ENCODE measurements at regions not wholly inside any gene's neighbourhood (a gene's known extent, or its start where the extent isn't known, plus 50 kb on each side); places are given as distances from the start of the nearest gene placed in this dataset.
"Not testable (repeated sequence)": the region's sequence is repeated elsewhere in the genome, so short reads cannot be mapped to it uniquely, and the experiment has no call there.

DNA sequence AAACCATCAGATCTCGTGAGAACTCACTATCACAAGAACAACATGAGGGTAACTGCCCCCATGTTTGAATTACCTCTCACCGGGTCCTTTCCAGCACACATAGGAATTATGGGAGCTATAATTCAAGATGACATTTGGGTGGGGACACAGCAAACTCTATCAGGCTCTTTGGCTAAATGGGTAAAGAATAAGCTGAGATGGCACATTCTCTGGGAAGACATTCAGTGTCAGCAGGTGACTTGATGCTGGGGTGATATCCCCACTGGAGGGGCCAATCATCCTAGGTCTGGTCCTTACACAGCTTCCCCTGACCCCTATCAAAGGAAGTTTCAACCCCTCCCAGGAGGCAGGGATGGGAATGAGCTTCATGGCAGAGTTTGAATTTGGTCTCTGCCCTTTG lies 664.0 kb upstream of the EEF2KMT start:
- DNase-seq (ENCODE audit: low read depth), result no peak

DNA sequence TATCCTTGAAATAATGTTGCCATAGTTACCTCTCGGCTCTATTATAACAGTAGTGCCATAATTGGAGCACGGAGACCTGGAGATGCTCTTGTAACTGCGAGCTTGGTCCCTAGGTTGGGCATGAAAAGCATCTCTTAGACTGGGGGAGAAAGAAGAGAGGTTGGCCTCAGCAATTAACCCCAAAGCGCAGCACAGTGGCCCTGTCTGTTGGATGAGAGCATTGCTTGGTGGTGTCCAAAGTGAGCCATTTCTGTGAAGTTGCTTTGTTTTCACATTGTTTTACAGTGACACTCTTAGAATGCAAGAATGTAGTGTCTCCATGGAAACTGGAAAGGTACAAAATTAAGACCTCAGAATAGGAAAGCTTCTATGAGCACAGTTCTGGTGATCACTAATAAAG lies 660.7 kb upstream of the EEF2KMT start:
- no peak for DNase-seq (ENCODE audit: low read depth)

DNA sequence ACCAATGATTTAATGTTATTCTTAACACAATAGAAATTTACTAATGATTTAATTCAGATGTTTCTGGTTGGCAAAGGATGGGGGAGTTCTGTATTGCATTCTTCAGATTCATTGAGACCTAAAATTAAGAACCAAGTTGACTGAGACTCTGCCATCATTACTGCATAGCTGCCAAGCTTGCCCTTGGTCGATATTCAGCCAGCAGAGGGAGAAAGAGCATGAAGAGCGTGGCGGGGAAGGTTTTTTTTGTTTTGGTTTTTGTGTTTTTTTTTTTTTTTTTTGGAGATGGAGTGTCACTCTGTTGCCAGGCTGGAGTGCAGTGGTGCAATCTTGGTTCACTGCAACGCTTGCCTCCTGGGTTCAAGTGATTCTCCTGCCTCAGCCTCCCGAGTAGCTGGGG lies 659.4 kb upstream of the EEF2KMT start:
- DNase-seq (ENCODE audit: low read depth), result no peak

DNA sequence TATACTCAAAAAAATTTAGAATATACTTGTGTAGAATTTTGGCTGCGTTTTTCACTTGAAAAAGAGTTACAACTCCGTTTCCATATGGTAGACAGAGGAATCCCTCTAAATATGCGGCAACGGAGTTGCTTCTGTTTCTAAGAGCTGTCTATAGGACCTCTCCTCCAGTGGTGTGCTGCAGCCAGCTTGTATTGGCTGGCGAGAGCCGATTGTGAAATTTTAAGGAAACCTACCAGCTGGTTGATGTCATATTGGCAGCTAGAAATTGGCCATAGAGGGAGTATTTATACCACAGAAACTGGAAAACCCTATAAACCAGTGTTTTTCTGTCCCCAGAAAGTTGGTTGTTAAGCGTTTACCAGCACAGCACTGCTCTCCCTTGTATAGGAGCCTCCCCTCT lies 655.8 kb upstream of the EEF2KMT start:
- no peak for DNase-seq (ENCODE audit: low read depth)

DNA sequence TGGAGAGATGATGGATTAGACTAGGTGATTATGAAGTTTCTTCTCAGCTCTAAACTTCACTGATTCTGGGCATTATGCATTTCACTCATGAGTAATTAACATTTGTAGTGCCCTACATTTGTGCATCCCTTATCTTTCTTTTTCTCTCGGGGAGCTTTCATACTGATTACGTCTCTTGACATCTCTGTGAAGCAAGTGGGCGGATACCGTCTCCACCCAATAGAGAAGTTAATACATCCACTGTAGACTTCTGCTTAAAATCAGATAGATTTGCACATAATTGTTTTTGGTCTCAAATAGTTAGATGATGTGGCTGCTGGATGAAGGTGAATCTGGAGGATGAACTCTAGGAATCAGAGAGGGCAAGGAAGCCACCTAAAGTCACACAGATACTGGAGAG lies 653.6 kb upstream of the EEF2KMT start:
- no peak for DNase-seq (ENCODE audit: low read depth)

DNA sequence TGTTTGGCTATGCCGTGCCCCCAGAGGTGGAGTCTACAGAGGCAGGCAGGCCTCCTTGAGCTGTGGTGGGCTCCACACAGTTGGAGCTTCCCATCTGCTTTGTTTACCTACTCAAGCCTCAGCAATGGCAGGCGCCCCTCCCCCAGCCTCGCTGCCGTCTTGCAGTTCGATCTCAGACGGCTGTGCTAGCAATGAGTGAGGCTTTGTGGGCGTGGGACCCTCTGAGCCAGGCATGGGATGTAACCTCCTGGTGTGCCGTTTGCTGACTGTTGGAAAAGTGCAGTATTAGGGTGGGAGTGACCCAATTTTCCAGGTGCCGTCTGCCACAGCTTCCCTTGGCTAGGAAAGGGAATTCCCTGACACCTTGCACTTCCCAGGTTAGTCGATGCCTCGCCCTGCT lies 652.8 kb upstream of the EEF2KMT start:
- DNase-seq (ENCODE audit: low read depth), result not testable (repeated sequence)

DNA sequence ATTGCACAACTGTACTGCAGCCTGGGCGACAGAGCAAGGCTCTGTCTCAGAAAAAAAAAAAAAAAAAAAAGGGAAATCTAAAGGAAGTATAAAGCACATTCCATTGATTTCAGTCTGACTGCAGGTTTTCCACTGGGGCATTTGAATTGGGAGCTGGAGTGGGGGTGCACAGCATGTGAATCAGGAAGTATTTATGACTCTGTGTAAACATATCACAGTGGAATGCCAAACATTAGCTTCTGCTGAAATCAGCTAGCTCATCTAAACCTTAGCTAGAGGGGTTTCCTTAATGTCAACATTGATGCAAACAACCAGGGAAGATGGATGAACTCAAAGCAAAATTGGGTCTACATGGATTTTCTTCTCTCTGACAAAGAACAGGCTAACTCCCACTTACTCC lies 641.0 kb upstream of the EEF2KMT start:
- no peak for DNase-seq (ENCODE audit: low read depth)

DNA sequence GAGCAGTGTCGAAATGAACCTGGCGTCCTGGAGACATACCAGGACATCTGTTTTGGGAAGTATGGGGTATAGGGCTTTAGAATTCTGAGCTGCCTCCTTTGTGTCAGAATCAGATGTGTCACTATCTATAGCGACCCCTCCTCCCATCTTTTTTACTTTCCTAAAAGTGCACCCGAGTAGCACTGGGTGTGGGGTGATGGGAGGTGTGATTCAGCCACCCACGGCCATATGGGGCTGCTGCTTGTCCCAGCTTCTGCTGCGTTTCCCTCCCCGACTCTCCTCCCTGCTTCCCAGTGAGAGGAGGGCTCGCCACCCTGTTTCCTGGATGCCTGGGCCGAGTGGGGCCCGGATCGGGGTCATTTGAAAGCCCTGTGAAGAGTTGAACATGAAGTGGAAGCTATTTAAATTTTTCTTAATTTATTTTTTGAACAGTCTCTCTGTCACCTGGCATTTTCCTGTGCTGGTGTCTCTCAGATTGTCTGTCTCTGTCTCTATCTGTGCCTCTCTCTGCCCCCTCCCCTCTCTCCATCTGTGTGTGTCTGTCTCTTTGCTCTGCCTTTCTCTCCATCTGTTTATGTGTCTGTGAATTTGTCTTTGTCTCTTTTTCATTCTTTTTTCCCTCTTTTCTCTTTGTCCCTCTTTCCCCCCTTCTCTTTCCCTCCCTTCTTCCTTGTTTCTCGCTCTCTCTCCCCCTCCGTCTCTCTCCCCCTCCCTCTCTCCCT lies 638.8 kb upstream of the EEF2KMT start:
- no peak for DNase-seq (ENCODE audit: low read depth)

DNA sequence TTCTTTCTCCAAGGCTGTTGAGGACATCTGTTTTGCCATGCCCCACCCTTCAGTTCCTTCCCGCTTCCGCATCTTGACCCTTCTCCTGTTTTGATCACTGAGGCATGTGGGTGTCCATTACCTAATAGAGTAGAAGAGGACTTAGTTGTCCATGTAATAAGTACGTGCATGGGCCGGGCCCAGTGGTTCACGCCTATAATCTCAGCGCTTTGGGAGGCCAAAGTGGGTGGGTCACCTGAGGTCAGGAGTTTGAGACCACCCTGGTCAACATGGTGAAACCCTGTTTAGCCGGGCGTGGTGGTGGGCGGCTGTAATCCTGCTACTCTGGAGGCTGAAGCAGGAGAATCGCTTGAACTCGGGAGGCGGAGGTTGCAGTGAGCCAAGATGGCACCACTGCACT lies 637.8 kb upstream of the EEF2KMT start:
- no peak for DNase-seq (ENCODE audit: low read depth)

DNA sequence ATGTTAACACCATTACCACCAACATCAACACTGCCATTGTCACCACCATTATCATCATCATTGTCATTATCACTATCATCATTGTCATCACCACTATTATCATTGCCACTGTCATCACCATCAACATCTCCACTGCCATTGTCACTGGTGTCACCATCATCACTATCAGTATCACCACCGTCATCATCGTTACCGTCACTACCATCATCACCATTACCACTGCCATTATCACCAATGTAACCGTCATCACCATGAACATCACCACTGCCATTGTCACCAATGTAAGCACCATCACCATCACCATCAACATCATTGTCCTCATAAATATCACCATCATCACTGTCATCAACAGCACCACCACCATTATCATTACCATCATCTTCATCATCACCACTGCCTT lies 633.2 kb upstream of the EEF2KMT start:
- DNase-seq (ENCODE audit: low read depth), result no peak

DNA sequence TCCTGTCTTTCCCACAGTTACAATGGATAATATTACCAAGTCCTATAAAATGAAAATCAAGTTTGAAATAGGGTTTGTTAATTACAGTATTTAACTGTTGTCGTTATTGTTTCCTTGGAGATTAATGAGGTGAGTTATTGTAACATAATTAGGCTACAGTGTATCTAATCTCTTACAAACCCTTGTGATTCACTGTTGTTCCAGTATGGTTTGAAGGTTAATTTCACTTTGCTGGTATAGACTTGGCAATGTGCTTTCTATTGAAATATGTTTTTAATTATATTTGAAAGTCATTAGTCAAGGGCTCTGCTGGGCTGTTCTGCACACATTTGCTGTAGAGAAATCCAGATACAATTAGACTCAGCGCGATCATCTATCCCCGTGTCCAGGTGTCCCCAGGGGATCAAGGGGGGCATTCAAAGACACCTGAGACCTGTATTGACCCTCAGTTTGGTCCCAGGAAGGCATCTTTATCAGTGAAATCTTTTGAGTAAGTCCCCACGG lies 624.6 kb upstream of the EEF2KMT start:
- no peak for DNase-seq (ENCODE audit: low read depth)

DNA sequence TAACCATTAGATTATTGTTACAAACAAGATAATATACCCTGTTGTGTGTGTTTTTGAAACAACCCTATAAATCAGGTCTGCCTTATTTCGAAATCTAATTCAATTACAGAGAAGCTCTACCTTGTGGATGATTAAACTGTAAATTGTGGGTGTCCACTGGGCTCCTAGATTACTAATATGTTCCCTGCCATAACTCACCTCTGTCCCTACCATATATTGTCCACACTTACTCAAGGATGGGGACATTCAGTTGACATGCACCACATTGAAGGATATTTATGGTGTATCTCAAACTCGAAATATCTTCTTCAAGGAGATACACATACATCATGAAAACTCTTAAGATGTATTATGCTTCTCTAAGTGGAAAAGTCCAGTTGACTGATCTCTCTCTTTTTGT lies 617.6 kb upstream of the EEF2KMT start:
- DNase-seq (ENCODE audit: low read depth), result no peak

DNA sequence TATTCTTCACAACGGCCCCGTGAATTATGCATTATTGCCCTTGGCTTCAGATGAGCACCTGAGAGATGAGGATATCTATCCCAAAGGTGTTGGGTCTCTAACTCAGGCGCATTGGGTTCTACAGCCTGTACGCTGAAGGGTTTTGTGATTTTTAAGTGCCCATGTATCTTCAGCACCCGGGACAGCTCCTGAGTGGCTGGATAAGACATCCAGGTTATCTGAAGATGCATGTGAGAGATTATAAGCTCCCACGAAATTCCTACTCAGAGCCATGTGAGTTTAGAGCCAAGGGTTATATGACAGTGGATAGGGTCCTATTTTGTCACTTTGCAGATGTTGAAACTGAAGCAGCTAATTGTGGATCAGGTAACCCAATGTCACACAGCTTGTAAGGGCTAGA lies 612.3 kb upstream of the EEF2KMT start:
- DNase-seq (ENCODE audit: low read depth), result no peak

DNA sequence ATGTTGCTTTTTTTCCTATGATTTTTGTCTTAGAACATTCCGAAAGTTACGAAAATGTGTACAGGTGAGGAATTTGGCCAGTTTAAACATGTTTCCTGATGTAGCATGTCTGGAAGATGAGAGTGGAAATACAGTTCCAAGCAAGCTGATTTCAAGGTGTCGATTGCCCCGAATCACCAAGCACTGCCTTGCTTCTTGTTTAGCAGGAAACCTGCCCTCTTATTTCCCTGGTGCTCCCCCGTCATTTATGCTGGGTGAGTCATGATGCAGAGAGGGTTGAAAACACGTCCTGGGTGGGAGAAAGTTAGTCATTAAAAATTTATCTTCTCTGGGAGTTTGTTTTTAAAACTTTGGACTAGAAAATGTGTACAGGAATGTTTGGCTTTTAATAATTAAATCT lies 608.6 kb upstream of the EEF2KMT start:
- no peak for DNase-seq (ENCODE audit: low read depth)

DNA sequence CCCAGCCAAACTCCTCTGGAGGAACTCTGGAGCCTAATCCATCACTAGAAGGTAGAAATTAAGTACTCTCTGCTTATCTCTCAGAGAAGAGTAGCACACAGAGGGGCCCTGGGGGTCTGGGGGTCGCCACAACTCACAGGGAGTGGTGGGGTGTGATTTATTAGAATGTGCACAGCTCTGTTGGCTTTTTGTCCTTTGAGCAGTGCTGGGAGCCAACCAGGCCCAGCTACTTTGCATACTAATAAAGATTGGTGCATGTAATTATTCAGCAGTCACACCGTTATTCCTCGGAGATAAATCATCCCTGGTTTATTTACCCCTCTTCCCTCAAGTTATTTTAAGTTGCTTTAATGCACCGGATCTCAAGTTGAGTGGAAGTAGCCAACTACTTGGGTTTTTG lies 606.7 kb upstream of the EEF2KMT start:
- DNase-seq (ENCODE audit: low read depth), result no peak

DNA sequence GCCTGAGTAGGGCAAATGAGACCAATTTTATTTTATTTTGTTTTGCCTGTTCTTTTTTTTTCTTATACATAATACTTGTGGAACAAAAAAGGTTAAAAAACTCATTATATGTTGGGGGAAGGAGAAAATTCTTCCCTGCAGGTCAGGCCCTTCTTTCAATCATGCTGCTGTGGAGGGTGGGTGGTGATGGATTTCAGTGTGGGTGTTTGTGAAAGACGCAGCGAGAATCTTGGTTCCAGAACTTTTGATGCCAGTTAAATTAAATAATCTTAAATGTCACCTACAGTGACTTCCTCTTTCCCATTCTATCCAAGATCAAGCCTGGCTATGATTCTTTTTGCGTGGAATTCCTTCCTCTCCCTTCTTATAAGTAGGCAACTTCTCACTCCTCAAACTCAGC lies 595.8 kb upstream of the EEF2KMT start:
- no peak for DNase-seq (ENCODE audit: low read depth)

DNA sequence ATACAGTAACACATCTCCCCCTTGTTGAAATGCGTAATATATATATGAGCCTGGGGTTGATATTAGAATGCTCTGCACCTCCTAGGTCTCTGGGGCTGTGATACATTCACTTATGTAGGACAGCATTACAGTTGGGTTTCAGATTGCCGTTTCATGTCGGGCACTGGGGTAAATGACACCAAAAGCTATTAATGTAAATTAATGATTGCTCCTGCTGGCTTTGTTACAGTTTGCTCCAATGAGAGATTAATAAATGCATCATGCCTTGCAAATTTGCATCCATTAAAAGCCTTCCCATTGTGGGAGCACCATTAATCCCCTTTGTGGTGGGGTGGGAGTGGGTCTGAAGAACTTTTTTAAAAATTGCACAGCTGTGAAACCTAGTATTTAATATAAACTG lies 584.4 kb upstream of the EEF2KMT start:
- no peak for DNase-seq (ENCODE audit: low read depth)

DNA sequence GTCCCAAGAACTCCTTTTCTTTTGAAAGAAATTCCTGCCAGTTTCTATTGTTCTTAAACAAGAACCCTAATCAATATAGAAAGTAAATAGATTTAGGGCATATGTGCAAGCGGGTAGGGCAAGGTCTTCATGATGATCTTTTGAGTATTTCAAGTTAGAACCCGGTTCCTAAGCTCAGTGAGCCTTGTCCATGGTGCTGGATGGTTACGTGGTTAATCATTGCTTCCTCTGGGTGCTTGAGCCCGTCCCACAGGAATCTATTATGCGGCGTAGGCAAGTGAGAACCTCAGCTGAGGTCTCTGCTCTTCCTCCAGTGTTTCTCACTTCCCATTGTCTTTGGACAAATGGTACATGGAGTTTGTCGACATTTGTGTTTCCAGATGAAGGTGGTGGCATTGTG lies 580.8 kb upstream of the EEF2KMT start:
- DNase-seq (ENCODE audit: low read depth), result no peak

DNA sequence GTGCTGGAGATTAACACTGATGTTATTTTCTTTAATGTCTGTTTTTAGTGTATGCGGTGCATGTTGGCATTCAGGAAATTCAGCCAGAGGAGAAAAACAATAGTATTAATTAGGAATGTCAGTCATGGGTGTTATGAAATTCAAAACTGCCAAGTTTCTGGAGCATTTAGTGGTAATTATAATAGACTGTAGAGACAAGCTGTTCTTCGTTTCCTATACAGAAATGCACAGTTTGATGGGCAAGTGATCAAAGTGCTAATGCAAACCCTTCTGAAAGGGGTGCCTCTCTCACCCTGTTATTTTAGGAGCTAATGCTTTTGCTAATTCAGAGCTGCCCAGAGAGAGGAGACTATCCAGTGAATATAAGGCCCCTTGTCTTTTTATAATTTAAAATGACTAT lies 573.8 kb upstream of the EEF2KMT start:
- no peak for DNase-seq (ENCODE audit: low read depth)

DNA sequence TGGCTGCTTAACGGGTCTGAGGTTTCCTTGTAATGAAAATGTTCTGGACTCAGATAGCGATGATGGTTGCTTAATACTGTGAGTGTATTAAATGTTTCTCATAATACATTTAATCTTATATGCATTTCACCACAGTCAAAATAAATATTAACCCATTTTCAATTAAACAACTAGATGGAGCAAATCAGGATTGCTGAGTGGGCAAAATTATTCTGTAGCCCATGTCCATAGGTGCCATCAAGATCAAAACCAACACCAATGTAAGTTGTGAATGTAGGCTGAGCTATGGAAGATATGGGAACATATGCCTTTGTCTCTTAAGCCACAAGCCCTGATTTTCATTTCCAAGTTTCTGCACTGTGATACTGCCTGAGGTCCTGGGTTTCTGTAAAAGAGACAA lies 572.6 kb upstream of the EEF2KMT start:
- no peak for DNase-seq (ENCODE audit: low read depth)

DNA sequence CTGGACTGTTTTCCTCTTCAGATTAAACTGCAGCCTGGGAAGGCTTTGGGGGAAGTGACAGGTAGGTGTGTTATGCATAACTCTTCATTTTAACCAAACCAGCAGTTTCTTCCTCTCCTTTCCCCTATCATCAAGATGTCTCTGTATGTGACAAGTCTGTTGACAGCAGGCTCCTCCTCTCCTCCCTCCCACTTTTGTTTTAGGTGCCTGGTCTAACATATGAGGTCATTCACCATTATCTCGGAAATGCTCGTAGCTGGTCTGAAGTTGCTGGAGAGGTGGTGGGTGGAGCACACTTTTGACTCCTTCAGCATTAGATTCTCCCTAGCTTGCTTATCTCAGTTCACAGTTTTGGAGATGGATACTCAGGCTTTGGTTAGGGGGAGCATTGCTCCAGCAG lies 571.0 kb upstream of the EEF2KMT start:
- no peak for DNase-seq (ENCODE audit: low read depth)

DNA sequence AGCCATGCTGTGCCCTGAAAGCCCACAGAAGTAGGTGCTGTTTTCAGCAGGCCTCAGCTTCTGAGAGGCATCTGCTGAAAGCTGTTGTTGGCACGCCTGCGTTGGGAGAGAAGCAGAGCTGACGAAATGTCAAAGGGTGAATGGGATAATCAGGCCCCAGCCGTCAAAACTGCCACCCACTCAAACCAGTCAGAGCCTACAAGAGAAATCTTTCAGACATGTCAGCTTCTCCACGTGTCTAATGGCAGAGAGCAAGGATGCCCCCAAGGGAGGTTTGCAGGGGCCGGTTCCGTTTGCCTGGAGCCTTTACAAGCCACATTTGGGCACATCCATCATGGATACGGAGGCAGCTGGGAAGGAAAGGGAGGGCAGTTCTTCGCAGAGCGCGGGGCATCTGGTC lies 568.2 kb upstream of the EEF2KMT start:
- DNase-seq (ENCODE audit: low read depth), result no peak

DNA sequence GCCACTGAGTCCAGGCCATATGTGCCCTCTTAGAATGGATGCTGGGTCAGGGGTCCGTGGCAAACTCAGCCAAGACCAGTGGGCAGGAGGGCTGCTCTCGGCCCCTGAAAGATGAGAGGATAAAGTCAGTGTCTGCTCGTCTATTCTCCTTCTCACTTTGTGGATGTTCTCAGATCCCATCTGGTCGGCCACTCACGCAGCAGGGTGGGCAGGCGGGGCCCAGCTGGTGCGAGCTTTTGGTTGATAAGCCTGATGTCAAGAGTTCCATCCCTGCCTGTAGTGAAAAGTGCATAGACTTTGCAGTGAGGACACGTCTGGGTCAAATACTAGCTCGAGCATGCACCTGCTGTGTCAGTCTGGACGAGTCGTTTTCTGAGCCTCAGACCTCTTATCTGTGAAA lies 556.2 kb upstream of the EEF2KMT start:
- DNase-seq (ENCODE audit: low read depth), result no peak

DNA sequence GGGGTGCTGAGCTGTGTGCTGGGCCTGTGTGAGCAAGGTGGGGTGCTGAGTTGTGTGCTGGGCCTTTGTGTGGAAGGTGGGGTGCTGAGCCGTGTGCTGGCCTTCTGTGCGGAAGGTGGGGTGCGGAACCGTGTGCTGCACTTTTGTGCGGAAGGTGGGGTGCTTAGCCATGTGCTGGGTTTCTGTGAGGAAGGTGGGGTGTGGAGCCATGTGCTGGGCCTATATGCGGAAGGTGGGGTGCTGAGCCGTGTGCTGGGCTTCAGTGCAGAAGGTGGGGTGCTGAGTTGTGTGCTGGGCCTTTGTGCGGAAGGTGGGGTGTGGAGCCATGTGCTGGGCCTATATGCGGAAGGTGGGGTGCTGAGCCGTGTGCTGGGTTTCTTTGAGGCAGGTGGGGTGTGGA lies 555.4 kb upstream of the EEF2KMT start:
- no peak for DNase-seq (ENCODE audit: low read depth)
